A673 (cell line): ENCODE measurements at regions not wholly inside any gene's neighbourhood (a gene's known extent, or its start where the extent isn't known, plus 50 kb on each side); places are given as distances from the start of the nearest gene placed in this dataset.

Source experiments
- EZH2 ChIP-seq: fragments of 200-600 bp; sonication (generic); IDR thresholded peaks from 2 replicates; pipeline ENCODE4 v1.6.1; 2017; ENCODE audit warnings: borderline replicate concordance, low read depth, mild to moderate bottlenecking, mixed read lengths, antibody characterized with exemption, low read length; ENCODE audit not compliant: poor library complexity, severe bottlenecking
- TF ChIP-seq, protein P1 (sequence below): fragments of 300-800, 200-600 bp; sonication (generic); conservative IDR thresholded peaks from 2 replicates; pipeline ENCODE4 v1.5.1; 2017; ENCODE audit warnings: low read depth, mild to moderate bottlenecking, antibody characterized with exemption, low read length, moderate library complexity, mixed read lengths

DNA sequence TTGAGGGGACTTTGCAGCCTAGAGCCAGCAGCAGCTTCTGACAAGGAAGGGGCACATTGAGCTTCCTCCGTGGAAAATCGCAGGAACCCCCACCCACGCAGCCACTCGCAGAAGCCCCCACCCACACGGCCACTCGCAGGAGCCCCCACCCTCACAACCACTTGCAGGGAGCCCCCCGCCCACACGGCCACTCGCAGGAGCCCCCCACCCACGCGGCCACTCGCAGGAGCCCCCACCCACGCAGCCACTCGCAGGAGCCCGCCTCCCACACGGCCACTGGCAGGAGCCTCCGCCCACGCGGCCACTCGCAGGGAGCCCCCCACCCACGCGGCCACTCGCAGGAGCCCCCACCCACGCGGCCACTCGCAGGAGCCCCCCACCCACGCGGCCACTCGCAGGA, 228.4 kb upstream of the CDH4 start:
- TF ChIP-seq, protein P1, sequence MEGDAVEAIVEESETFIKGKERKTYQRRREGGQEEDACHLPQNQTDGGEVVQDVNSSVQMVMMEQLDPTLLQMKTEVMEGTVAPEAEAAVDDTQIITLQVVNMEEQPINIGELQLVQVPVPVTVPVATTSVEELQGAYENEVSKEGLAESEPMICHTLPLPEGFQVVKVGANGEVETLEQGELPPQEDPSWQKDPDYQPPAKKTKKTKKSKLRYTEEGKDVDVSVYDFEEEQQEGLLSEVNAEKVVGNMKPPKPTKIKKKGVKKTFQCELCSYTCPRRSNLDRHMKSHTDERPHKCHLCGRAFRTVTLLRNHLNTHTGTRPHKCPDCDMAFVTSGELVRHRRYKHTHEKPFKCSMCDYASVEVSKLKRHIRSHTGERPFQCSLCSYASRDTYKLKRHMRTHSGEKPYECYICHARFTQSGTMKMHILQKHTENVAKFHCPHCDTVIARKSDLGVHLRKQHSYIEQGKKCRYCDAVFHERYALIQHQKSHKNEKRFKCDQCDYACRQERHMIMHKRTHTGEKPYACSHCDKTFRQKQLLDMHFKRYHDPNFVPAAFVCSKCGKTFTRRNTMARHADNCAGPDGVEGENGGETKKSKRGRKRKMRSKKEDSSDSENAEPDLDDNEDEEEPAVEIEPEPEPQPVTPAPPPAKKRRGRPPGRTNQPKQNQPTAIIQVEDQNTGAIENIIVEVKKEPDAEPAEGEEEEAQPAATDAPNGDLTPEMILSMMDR: no peak
- TF ChIP-seq EZH2: no peak
